Mucosa of gallbladder (tissue), 1 donor: ENCODE measurements at regions not wholly inside any gene's neighbourhood (a gene's known extent, or its start where the extent isn't known, plus 50 kb on each side); places are given as distances from the start of the nearest gene placed in this dataset.

Source experiments
- DNase-seq: peaks from one replicate; pipeline ENCODE4 v3.0.0-alpha.2; 2020; ENCODE audit warnings: low spot score
- donor health status: DM: no; HTN: no; CAD: no.

GRCh38 chr2:107627164-107627563, 199.5 kb upstream of the RGPD4 start:
- DNase-seq = no peak

GRCh38 chr2:107627926-107628325, 198.8 kb upstream of the RGPD4 start:
- DNase-seq = no peak

- no peak for DNase-seq
Measured at GRCh38 chr2:107633580-107634147, 193.0 kb upstream of the RGPD4 start.

GRCh38 chr2:107634172-107634571, 192.5 kb upstream of the RGPD4 start:
- DNase-seq = no peak

GRCh38 chr2:107635883-107636282, 190.8 kb upstream of the RGPD4 start:
- DNase-seq = no peak

- no peak for DNase-seq
Measured at GRCh38 chr2:107645586-107645985, 181.1 kb upstream of the RGPD4 start.

GRCh38 chr2:107648781-107649404, 177.8 kb upstream of the RGPD4 start:
- no peak for DNase-seq

- DNase-seq = no peak
Measured at GRCh38 chr2:107657049-107657448, 169.6 kb upstream of the RGPD4 start.

- no peak for DNase-seq
Measured at GRCh38 chr2:107663632-107664031, 163.1 kb upstream of the RGPD4 start.

GRCh38 chr2:107669335-107669734, 157.4 kb upstream of the RGPD4 start:
- no peak for DNase-seq

GRCh38 chr2:107681936-107682335, 144.8 kb upstream of the RGPD4 start:
- no peak for DNase-seq

GRCh38 chr2:107684421-107684820, 142.3 kb upstream of the RGPD4 start:
- DNase-seq = no peak

GRCh38 chr2:107685421-107685986, 141.2 kb upstream of the RGPD4 start:
- DNase-seq = no peak

GRCh38 chr2:107687073-107687472, 139.6 kb upstream of the RGPD4 start:
- no peak for DNase-seq

GRCh38 chr2:107688135-107688534, 138.6 kb upstream of the RGPD4 start:
- DNase-seq = no peak

- DNase-seq = no peak
Measured at GRCh38 chr2:107693604-107694003, 133.1 kb upstream of the RGPD4 start.

GRCh38 chr2:107694667-107695066, 132.0 kb upstream of the RGPD4 start:
- no peak for DNase-seq

- DNase-seq = no peak
Measured at GRCh38 chr2:107697385-107697784, 129.3 kb upstream of the RGPD4 start.

- no peak for DNase-seq
Measured at GRCh38 chr2:107698861-107699260, 127.8 kb upstream of the RGPD4 start.

GRCh38 chr2:107700073-107700472, 126.6 kb upstream of the RGPD4 start:
- no peak for DNase-seq

- DNase-seq = no peak
Measured at GRCh38 chr2:107711941-107712340, 114.8 kb upstream of the RGPD4 start.

GRCh38 chr2:107712857-107713256, 113.8 kb upstream of the RGPD4 start:
- no peak for DNase-seq

- DNase-seq = no peak
Measured at GRCh38 chr2:107717661-107718060, 109.0 kb upstream of the RGPD4 start.

- no peak for DNase-seq
Measured at GRCh38 chr2:107719141-107719540, 107.6 kb upstream of the RGPD4 start.
